Esophagus muscularis mucosa (tissue), 3 donors: ENCODE measurements at regions not wholly inside any gene's neighbourhood (a gene's known extent, or its start where the extent isn't known, plus 50 kb on each side); places are given as distances from the start of the nearest gene placed in this dataset.

Source experiments
- POLR2A ChIP-seq: fragments of 450-650 bp; IDR thresholded peaks from one replicate; pipeline ENCODE4 v1.6.1; 2017; ENCODE audit warnings: antibody characterized with exemption, moderate library complexity, mild to moderate bottlenecking, low read depth
- POLR2AphosphoS5 ChIP-seq, 2 donors: sonication (generic); formaldehyde crosslinking; IDR thresholded peaks; one replicate each; pipeline ENCODE4 v1.6.1; 2017; ENCODE audit warnings: antibody characterized with exemption in 2 of 2
- TF ChIP-seq, protein P1 (sequence below), 3 experiments: fragments of 200-600 bp in 2 of 3; fragments of 450-650 bp in 1 of 3; sonication (generic) in 2 of 3; IDR thresholded peaks; one replicate each; pipeline ENCODE4 v1.5.1; 2017 to 2019; ENCODE audit warnings: antibody characterized with exemption in 3 of 3, mild to moderate bottlenecking in 2 of 3, moderate library complexity in 1 of 3

DNA sequence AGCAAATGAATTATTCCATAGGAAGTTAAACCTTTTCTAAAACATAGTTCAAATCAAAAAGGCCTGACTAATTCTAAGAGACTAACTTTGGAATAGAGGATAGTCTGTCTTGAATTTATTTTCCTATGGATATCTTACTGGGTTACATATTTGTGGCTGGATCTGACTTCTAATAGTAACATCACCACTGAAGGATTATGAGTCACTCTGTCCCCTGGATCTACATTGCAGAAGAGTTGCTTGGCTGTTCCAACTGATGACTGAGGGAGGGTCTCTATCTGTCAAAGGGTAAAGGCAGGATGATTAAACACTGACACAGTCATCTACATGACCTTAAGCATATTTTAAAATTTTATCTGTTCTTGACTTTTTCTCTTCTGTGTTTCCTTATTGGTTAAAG is 119.6 kb upstream of the FST start:
- TF ChIP-seq, protein P1, sequence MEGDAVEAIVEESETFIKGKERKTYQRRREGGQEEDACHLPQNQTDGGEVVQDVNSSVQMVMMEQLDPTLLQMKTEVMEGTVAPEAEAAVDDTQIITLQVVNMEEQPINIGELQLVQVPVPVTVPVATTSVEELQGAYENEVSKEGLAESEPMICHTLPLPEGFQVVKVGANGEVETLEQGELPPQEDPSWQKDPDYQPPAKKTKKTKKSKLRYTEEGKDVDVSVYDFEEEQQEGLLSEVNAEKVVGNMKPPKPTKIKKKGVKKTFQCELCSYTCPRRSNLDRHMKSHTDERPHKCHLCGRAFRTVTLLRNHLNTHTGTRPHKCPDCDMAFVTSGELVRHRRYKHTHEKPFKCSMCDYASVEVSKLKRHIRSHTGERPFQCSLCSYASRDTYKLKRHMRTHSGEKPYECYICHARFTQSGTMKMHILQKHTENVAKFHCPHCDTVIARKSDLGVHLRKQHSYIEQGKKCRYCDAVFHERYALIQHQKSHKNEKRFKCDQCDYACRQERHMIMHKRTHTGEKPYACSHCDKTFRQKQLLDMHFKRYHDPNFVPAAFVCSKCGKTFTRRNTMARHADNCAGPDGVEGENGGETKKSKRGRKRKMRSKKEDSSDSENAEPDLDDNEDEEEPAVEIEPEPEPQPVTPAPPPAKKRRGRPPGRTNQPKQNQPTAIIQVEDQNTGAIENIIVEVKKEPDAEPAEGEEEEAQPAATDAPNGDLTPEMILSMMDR (IDR thresholded peaks at IDR 0.05), result no peak
- no peak for TF ChIP-seq POLR2A
- no peak for TF ChIP-seq POLR2AphosphoS5 (IDR thresholded peaks at IDR 0.05)
